NCI-H446 (cell line): ENCODE measurements at regions not wholly inside any gene's neighbourhood (a gene's known extent, or its start where the extent isn't known, plus 50 kb on each side); places are given as distances from the start of the nearest gene placed in this dataset.
"Not testable (repeated sequence)": the region's sequence is repeated elsewhere in the genome, so short reads cannot be mapped to it uniquely, and the experiment has no call there.

Experiments used
- DNase-seq, 2 experiments: peaks; one replicate each; lab custom pipeline; 2025; lab: John Stamatoyannopoulos, UW

DNA sequence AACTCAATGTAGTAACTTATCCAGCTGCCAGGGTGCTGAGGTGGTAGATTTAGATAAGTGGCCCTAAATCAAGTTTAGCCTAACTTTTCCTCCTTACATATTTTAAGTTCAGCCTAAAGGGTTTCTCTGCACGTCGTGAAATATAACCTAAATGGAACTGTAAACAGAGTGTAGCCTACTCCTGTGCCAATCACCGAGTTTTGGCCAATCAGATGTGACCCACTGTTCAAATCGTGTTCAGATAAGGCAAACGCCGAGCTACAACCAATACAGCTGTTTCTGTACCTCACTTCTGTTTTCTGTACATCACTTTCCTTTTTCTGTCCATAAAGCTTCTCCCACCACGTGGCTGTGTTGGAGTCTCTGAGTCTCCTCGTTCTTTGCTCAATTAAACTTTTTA, 904.2 kb upstream of the POT1 start:
- DNase-seq: no peak

DNA sequence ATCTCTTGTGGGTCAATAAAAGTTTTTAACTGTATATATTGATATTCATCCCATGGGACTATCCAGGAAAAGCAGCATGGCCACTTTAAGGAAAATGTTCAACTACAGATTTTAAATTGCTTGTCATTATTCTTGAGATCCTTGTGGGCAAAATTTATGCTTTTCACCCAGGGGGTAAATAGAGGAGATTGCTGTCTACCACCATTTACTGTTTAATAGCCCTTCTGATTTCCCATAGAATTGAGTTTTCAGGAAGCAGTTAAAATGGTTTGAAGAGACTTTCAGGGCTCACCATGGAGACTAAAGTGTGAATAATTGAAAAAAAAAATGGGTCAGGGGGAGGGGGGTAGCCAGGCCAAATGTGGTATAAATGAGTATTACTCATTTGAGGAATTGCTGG, 901.1 kb upstream of the POT1 start:
- no peak for DNase-seq

DNA sequence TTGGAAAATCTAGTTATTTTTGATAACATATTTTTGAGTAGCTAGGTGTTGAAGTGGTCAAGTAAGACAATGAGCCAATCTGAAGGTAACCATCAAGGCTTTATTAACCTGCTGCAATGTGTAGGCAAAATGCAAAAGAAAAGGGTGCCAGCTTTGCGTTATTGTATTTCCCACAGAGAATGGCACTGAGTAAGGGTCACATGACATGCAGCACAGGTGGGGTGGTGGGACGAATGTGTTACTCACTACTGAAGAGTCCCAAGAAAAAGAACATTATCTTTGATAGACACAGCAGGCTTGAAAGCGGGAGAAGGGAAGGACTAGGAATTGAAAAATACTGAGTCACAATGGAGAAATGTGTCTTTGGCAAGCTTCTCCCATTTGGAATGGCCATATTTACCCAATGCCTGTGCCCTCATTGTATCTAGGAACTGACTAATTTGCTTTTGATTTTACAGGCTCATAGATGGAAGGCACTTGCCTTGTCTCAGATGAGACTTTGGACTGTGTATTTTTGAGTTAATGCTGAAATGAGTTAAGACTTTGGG, 898.6 kb upstream of the POT1 start:
- DNase-seq: no peak

DNA sequence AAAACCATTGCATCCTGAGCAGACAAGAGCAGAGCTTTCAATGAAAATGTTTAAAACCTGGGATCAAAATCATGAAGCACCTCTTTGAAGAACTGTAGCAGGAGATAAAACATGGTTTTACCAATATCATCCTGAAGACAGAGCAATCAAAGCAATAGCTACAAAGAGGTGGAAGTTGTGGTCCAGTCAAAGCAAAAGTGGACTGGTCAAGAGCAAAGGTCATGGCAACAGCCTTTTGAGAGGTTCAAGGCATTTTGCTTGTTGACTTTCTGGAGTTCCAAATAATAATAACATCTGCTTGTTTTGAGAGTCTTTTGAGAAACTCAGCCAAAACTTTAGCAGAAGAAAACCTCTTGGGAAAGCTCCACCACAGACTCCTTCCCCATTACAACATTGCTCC, 893.9 kb upstream of the POT1 start:
- no peak for DNase-seq

DNA sequence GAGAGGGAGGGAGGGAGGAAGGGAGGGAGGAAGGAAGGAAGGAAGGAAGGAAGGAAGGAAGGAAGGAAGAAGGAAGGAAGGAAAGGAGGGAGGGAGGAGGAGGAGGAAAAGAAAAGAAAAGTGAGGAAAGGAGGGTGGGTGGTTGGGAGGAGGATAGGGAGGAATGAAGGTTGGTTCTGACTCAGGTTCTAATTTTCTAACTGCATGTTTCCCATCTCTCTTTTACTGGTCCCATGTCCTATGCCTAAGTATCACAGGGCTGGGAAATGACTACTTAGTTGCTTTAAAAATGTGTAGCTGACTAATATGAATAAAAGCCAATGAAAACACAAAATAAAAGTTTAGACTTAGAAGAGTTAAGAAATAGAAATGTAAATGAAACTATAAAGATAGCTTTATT, 890.9 kb upstream of the POT1 start:
- no peak for DNase-seq

DNA sequence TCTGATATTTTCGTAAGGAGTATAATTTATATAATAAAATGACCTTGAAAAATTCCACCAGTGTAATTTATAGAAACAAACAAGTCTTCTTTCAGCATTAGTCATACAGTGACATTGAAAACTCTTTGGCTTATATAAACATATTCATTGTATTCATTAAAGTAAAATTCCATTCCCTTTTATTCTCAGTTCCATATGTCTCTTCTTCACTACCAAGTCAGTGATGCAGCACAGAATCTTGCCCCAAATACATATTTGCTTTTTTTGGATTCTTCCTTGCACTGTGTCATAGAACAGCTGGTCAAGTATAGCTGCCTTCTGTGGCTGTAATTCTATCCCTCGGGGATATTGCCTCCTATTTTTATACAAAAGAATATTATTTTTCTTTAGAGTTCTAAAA, 884.5 kb upstream of the POT1 start:
- DNase-seq: peak; percentile 5 to 57

GRCh38 chr7:125806491-125806890, 876.9 kb upstream of the POT1 start:
- DNase-seq: not testable (repeated sequence)

GRCh38 chr7:125804273-125804672, 874.6 kb upstream of the POT1 start:
- no peak for DNase-seq

- DNase-seq: no peak
These were observed 850.5 kb upstream of the POT1 start for GRCh38 chr7:125780153-125780552.

- DNase-seq: no peak
These were observed 845.7 kb upstream of the POT1 start for GRCh38 chr7:125775317-125775716.

DNA sequence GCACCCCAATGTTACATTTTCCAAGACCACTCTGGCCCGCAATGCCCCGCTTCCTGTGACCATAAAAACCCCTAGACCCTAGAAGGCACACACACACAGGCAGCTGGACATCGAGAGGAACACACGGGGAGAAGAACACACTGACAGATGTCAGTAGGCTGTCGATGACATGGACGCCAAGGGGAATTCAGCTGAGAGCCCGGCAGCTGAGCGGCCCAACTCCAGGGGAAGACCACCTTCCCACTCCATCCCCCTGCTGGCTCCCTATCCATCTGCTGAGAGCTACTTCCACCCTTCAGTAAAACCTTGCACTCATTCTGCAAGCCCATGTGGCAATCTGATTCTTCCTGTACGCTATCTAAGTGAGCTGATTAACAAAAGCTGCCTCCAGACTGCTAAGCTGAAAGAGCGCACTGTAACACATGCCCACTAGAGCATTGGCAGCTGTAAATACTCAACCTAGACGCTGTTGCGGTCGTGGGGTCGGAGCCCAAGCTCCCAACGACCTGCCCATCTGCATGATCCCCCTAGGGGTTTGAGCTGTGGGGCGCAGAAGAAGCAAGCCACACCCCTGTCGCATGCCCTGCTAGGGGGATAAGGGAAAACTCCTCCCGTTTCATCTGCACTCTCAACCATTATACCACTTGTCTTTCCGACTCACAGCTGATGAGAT, 843.6 kb upstream of the POT1 start:
- DNase-seq: no peak

DNA sequence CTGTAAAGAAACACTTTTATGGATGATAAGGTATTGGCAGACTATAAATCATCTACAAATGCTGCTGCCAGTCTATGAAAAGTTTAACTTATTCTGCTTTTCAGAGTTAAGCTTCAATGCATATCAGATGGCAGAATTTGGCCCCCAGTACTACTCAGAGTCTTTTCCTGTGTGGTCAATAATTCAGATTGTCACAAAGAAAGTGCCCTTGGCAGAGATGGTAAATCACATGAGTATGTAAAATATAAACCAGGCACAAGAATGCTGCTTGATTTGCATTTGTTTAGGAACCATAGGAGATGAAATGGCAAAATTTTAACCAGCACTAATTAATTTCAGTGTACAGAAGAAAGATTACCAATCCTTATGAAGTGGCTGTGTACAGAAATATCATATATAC, 818.3 kb upstream of the POT1 start:
- no peak for DNase-seq

GRCh38 chr7:125746510-125746909, 816.9 kb upstream of the POT1 start:
- no peak for DNase-seq

DNA sequence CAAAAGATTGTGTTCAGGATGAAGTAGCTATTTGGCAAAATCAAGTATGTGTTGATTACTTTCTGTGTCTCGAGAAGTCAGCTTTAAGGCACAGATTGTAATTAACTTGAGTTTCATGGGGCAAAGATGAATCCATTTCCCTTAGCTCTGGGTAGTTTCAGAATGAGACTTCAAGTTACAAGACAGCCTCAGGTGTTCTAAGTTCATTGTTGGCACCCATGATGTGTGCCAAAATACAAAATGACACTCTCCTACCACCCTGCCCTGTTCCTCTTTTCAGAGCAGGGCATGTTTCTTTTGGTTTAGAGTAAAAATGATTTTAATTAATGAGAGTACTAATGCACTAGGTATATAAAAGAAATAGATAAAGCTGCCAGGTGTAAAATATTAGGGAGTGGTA, 797.6 kb upstream of the POT1 start:
- DNase-seq: no peak

GRCh38 chr7:125695626-125696025, 766.0 kb upstream of the POT1 start:
- DNase-seq: peak; percentile 20 to 62

DNA sequence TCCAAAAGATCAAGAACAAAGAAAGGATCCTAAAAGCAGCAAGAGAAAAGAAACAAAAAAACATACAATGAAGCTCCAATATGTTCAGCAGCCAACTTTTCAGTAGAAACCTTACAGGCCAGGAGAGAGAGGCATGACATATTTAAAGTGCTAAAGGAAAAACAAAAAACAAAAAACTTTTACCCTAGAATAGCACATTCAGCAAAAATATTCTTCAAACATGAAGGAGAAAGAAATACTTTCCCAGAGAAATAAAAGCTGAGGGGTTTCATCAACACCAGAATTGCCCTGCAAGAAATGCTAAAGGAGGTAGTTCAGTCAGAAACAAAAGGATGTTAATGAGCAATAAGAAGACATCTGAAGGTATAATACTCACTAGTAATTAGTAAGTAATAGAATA, 753.5 kb upstream of the POT1 start:
- DNase-seq: no peak

GRCh38 chr7:125681508-125681907, 751.9 kb upstream of the POT1 start:
- no peak for DNase-seq

- DNase-seq: no peak
These were observed 749.1 kb upstream of the POT1 start for GRCh38 chr7:125678771-125679170.

DNA sequence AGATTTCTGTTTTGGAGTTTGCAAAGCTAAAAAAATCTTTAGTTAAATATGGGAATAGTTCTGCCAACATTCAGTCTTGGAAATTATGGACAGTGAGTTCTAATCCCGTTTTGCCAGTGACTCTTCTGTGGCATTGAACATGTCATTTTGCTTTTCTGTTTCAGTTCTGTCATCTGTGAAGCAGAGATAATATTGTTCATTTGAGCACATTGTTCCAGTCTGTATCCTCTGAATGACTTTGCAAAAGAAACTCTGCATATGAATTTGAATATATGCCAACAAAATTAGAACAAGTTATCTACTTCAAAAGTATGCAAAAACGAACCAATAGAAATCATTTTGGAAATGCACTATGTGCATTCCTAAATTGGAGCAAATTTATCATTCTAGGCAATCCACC, 746.0 kb upstream of the POT1 start:
- DNase-seq: no peak

- DNase-seq: no peak
These were observed 745.5 kb upstream of the POT1 start for GRCh38 chr7:125675169-125675568.

DNA sequence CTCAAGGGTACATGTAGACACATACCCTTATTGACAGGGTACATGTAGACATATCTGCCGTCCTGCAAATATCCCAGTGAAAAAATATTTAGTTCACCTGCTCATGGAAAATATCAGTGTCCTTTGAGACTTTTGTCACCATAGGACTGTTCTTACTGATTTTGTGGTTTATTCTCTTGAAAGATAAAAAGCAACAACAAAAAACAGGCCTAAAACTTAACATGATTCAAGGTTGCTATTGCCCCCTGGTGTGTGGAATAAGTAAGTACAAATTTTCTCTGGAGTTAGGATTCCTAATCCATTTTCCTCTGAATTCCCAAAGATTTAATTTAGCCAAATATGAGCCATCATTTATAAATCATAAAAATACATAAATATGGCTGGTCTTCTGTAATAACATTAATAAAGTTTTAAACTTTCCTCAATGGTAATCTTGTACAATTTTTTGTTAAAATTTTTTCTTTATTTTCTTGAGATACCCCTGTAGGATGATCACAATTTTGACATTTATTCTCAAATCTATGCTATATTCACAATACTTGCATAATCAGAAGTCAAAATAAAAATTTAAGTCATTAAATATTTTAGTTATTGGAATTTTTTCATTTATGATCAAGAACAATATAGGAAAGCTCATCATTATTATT, 741.4 kb upstream of the POT1 start:
- DNase-seq: peak; percentile 0 to 52

DNA sequence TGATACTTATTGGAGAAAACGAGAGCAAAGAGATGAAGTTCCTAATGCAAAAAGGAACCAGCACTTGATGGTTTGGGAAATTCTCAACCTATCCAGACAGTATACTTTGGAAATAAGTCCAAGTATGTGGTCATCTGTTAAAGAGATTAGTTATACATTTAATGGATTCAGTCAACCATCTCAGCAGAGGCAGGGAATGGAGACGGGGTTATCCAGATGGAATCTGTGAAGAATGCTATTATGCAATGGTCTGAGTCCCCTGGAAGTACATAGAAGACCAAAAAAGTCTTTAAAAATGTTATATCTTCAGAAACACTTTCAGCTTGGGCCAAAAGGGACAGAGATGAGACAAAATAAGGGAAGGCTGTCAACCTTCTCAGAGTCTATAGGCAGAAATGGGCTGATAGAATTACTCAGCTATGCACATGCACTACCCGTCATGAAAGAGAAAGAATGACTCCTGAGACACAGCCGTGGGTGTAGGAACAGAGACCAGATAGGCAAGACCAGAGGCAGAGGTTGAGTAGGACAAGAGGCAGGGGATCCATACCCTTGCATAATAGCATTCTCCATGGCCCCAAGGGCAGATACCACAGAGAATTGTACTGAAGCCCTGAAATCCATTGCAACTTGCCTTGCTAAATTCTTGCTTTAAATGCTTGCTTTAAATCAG, 738.8 kb upstream of the POT1 start:
- no peak for DNase-seq

DNA sequence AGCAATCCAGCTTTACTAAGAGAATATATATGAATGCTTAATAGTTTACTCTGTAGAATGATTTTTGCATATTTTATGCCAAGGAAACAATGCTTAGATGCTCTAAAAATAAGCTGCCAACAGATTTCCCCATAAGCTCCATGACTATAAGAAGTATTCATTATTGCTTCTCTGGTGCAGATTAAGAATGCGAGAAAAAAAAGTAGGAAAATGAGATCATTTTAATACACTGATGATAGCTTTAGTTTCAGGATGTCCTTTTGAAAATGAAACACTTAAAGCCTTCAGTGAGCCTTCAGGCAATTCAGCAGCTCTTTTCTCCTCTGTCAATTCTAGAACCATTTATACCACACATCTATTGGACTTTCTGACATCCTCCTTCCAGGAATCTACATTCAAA, 735.0 kb upstream of the POT1 start:
- DNase-seq: no peak
